Heart right ventricle (tissue), 16 donors: ENCODE measurements at regions not wholly inside any gene's neighbourhood (a gene's known extent, or its start where the extent isn't known, plus 50 kb on each side); places are given as distances from the start of the nearest gene placed in this dataset.

Experiments used
- ATAC-seq, 8 donors: fragments of 200-7000 bp; cut with Tn5 transposase; one replicate each; pipeline ENCODE4 v1.9.1; 2020; ENCODE audit warnings: mild to moderate bottlenecking in 8 of 8, moderate library complexity in 8 of 8, moderate number of reproducible peaks in 1 of 8
- DNase-seq, 2 donors: peaks; one replicate each; pipeline ENCODE4 v3.0.0-alpha.2; 2020
- H3K27ac ChIP-seq, 10 donors: fragments of 200-600 bp; sonication (generic) in 2 of 10; one replicate each; pipeline versions ENCODE4 v1.5.0 to v1.8.0; 2020 to 2022; ENCODE audit warnings: mild to moderate bottlenecking in 3 of 10
- H3K27me3 ChIP-seq, 7 donors: fragments of 200-600 bp; one replicate each; pipeline ENCODE4 v1.8.0; 2021 to 2022; ENCODE audit warnings: mild to moderate bottlenecking in 2 of 7
- H3K36me3 ChIP-seq, 9 donors: fragments of 200-600 bp; sonication (generic) in 1 of 9; one replicate each; pipeline versions ENCODE4 v1.5.0 to v1.8.0; 2020 to 2022; ENCODE audit warnings: mild to moderate bottlenecking in 2 of 9
- H3K4me1 ChIP-seq, 9 donors: fragments of 200-600 bp; sonication (generic) in 1 of 9; one replicate each; pipeline versions ENCODE4 v1.5.0 to v1.8.0; 2020 to 2022; ENCODE audit warnings: mild to moderate bottlenecking in 4 of 9
- H3K4me3 ChIP-seq, 10 donors: fragments of 200-600 bp; sonication (generic) in 2 of 10; one replicate each; pipeline versions ENCODE4 v1.5.0 to v1.8.0; 2020 to 2022; ENCODE audit warnings: mild to moderate bottlenecking in 7 of 10, moderate library complexity in 2 of 10
- H3K9me3 ChIP-seq, 11 donors: fragments of 200-600 bp in 10 of 11; sonication (generic) in 2 of 11; one replicate each; pipeline versions ENCODE4 v1.5.0 to v1.8.0; 2013 to 2022; ENCODE audit warnings: mild to moderate bottlenecking in 2 of 11, control low read depth in 1 of 11, moderate library complexity in 1 of 11
- CTCF ChIP-seq, 9 donors: fragments of 200-600 bp; sonication (generic) in 2 of 9; IDR thresholded peaks; one replicate each; pipeline versions ENCODE4 v1.5.0 to v1.8.0; 2021 to 2022; ENCODE audit warnings: antibody characterized with exemption in 9 of 9, mild to moderate bottlenecking in 5 of 9, moderate library complexity in 1 of 9
- WGBS, 2 donors: extraction: QIAGEN DNeasy Blood & Tissue Kit; methylation state at CpG; one replicate each; pipeline ENCODE4 v1.1.7; 2013; ENCODE audit warnings: inconsistent platforms in 1 of 2; 5-methylcytosine and 5-hydroxymethylcytosine counted together
- intact Hi-C, 10 donors: fragments of 100-400 bp; cut with DNase I; formaldehyde crosslinking; loops; one replicate each; pipeline versions ENCODE4 v1.11.1 to v1.14.2; 2022
- donor health status: Arrhythmogenic right ventricular cardiomyopathy.
- donor health status: ischemic (EF 13 %, LVEDD 7.1; RV severe dilation, severe dysfunction).
- donor health status: healthy with polysubstance abuse.
- donor health status: DM: no; HTN: yes; CAD: no.
- donor health status: DM: no; HTN: no; CAD: no.
- donor health status: ischemic (EF 25% LVEDD 6.9; RV normal size, moderate dysfunction).
- donor health status: ischemic (EF 25% LVEDD 5.7; RV mildly dilated, moderate dysfunction).
- donor health status: healthy.
- donor health status: DM: yes; HTN: yes; CAD: no.
- donor health status: Ischemic cardiomyopathy.
- donor health status: ischemic (EF 35%, LVEDD 5.7; RV mildly dilated, moderate dysfunction).
- donor health status: nonischemic (EF 11% LVEDD 7.7; RV severe dilation, severe dysfunction).
- donor health status: DM: yes; HTN: yes; CAD: no.
- donor health status: PGD.
- donor health status: ischemic (EF 29% LVEDD 5.4; RV normal size, mild dysfunction).
- donor health status: nonischemic (EF 23%, LVEDD 6.1; RV moderate dilation, normal function).

DNA sequence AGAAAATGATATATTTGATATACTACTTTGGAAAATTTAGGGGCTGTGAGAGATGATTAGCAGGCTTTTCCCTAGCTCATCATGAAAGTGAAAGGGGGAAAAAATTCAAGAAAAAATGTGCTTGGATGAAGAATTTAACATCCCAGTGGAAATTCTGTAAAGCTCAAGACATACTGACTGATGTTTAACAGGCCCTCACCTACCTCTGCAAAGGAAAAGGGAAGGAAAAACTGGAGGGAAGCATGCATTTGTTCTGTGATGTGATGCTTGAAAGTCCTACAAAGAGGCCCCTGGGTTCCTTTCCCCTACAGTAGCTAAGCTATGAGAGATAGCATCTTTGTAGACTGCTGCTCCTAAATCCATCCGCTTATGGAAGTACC, 364.1 kb downstream of the PDGFC start:
- no peak overlapping the region for H3K27ac ChIP-seq
- 90 to 92% methylated on average over 1 of the region's 1 CpG for WGBS, 2 donors
- no peaks in the 10 kb centered on the region for H3K4me1 ChIP-seq
- H3K36me3 ChIP-seq, result no peaks in the 10 kb centered on the region
- TF ChIP-seq CTCF (IDR thresholded peaks at IDR 0.05), result no peak
- ATAC-seq (no peak), DNase-seq (no peak)
- no peaks in the 10 kb centered on the region for H3K27me3 ChIP-seq
- no peaks in the 10 kb centered on the region for H3K9me3 ChIP-seq
- intact Hi-C loops, result no loop called here
- H3K4me3 ChIP-seq, result no peak overlapping the region

- Histone ChIP-seq H3K27ac (no peak overlapping the region), H3K4me3 (no peak overlapping the region), H3K4me1 (no peaks in the 10 kb centered on the region), H3K36me3 (no peaks in the 10 kb centered on the region), H3K9me3 (no peaks in the 10 kb centered on the region), H3K27me3 (no peaks in the 10 kb centered on the region)
- no peak for TF ChIP-seq CTCF (IDR thresholded peaks at IDR 0.05)
- ATAC-seq (no peak), DNase-seq (no peak)
- intact Hi-C loops, result no loop called here
- WGBS, 2 donors, result 66 to 68% methylated on average over 7 of the region's 7 CpGs
Observed at GRCh38 chr4:156606554-156607477, 364.8 kb downstream of the PDGFC start.

DNA sequence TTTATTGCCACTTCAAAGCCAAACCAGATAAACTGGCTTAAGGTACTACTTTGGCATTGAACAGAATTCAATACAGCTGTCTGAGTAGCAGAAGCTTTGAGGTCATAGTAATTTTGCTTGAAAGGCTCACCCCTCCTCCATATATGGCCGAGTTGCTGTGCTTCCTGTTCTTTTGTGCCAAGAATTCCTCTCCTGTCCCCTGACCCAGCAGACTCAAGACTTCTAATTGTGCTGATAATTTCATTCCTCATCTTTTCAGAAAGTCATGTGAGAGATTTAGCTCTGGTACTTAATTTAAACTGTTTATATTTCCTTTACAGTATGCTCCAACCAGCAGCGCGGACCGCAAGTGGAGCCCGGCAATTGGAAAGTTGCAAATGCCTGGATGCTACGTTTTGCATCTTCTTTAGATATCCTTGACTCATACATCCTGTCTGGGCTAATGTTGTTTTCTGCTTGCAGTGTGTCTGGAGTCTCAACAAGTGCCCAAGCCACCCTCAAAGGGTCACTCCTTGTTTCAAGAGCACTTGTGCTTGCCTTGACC, 373.4 kb downstream of the PDGFC start:
- intact Hi-C loops, result loop anchor here in 2 of 10 donors (10.0 kb wide), 3 partner anchors 367 to 1377 kb away; no protein-coding TSS in a partner anchor
- H3K27me3 ChIP-seq, result peaks cover 0 to 4% (median 0%) of the 10 kb centered on the region in 7 donors
- peaks cover 0 to 25% (median 0%) of the 10 kb centered on the region in 9 donors for H3K4me1 ChIP-seq
- H3K36me3 ChIP-seq, result no peaks in the 10 kb centered on the region
- H3K9me3 ChIP-seq, result no peaks in the 10 kb centered on the region
- WGBS, 2 donors, result 40 to 59% methylated on average over 6 of the region's 6 CpGs
- ATAC-seq (peak in 1 of 8 donors; percentile 38), DNase-seq (no peak)
- H3K4me3 ChIP-seq, result no peak overlapping the region
- TF ChIP-seq CTCF (IDR thresholded peaks at IDR 0.05), result no peak
- H3K27ac ChIP-seq, result no peak overlapping the region

- H3K4me3 ChIP-seq, result no peak overlapping the region
- H3K36me3 ChIP-seq, result no peaks in the 10 kb centered on the region
- peaks cover 0 to 25% (median 0%) of the 10 kb centered on the region in 9 donors for H3K4me1 ChIP-seq
- TF ChIP-seq CTCF (IDR thresholded peaks at IDR 0.05), result no peak
- no peak overlapping the region for H3K27ac ChIP-seq
- ATAC-seq (no peak), DNase-seq (no peak)
- H3K9me3 ChIP-seq, result no peaks in the 10 kb centered on the region
- WGBS, 2 donors, result 79 to 85% methylated on average over 4 of the region's 4 CpGs
- peaks cover 0 to 5% (median 0%) of the 10 kb centered on the region in 7 donors for H3K27me3 ChIP-seq
- intact Hi-C loops, result loop anchor here in 2 of 10 donors (10.0 kb wide), 3 partner anchors 368 to 1378 kb away; no protein-coding TSS in a partner anchor
Observed at GRCh38 chr4:156596706-156597329, 374.8 kb downstream of the PDGFC start.
